ENCODE measurements at regions not wholly inside any gene's neighbourhood (a gene's known extent, or its start where the extent isn't known, plus 50 kb on each side); places are given as distances from the start of the nearest gene placed in this dataset.

DNA sequence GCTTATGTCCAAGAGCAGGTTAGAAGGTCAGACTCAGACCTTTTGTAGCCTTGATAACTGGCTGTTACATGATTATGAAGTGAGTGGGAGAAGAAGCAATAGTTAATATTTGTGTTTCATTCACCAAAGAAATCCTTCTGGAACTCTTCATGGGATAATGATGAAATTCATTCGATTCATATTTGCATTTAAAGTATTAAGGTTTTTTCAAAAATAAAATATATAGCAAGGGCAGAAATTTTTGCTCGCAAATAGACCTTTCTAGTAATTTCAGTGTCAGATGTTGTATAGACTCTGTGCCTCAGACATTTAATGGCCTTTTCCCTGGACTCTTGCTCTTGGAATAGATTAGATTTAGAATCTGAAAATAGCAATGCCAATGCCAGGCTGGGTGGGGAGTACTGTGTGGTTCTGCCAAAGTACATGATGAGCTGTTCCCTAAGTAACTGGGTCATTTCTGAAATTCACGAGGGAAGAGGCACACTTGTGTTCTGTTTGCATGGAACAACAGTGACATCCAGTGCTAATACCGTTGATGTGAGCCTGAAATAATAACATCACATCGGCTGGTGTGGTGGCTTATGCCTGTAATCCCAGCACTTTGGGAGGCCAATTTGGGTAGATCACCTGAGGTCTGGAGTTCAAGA is 119.2 kb downstream of the MBL2 start:
- 29% methylated on average over 2 of the region's 5 CpGs; no CpG with 5 or more reads in 1 of the 2 experiments for WGBS, 2 experiments (ENCODE audit: extremely low coverage in 2 of 2, insufficient read length in 1 of 2)
- Histone ChIP-seq H3K56ac (ENCODE audit: extremely low read depth, insufficient read depth, low read length) (no peak overlapping the region), H3K18ac (ENCODE audit: low read depth, low read length) (no peak overlapping the region), H2BK15ac (ENCODE audit: low read depth, low read length) (no peak overlapping the region), H3K9me1 (ENCODE audit: insufficient read depth, low read length) (no peaks in the 10 kb centered on the region), H4K8ac (ENCODE audit: low read depth in 2 of 2, low read length in 2 of 2) (no peak overlapping the region), H2AK9ac (replicated peaks; ENCODE audit: low read depth, low read length, poor library complexity) (no peak overlapping the region), H2BK20ac (ENCODE audit: low read depth, low read length) (no peak overlapping the region), H3K4me2 (ENCODE audit: low read depth, low read length) (no peak overlapping the region), H3K9me3 (ENCODE audit: control insufficient read depth, insufficient read depth, low read length) (no peaks in the 10 kb centered on the region), H3K4me1 (ENCODE audit: control insufficient read depth, insufficient read depth, low read length) (no peaks in the 10 kb centered on the region), H4K20me1 (ENCODE audit: insufficient read depth, low read length) (no peaks in the 10 kb centered on the region), H3K9ac (ENCODE audit: low read depth, low read length) (no peak overlapping the region), H2AFZ (replicated peaks; ENCODE audit: low read length, poor library complexity) (no peak overlapping the region), H3K23ac (ENCODE audit: low read depth, low read length) (no peak overlapping the region), H2BK5ac (ENCODE audit: low read depth, low read length, poor library complexity, severe bottlenecking) (no peak overlapping the region), H3K14ac (replicated peaks; ENCODE audit: low read depth, low read length) (no peak overlapping the region), H2AK5ac (ENCODE audit: low read depth, low read length) (no peak overlapping the region), H3K27me3 (ENCODE audit: control insufficient read depth, insufficient read depth, low read length) (no peaks in the 10 kb centered on the region; the same call in 1 of the 2 replicates), H4K91ac (ENCODE audit: insufficient read depth, low read depth, low read length) (no peak overlapping the region), H3K79me1 (ENCODE audit: low read depth in 1 of 2, low read length in 2 of 2) (no peaks in the 10 kb centered on the region), H3K27ac (ENCODE audit: insufficient read depth, low read length) (no peak overlapping the region), H3K36me3 (ENCODE audit: control insufficient read depth, insufficient read depth, low read length) (no peaks in the 10 kb centered on the region), H2BK120ac (ENCODE audit: low read depth, low read length) (no peak overlapping the region), H3K4me3 (ENCODE audit: insufficient read depth, low read depth, low read length) (no peak overlapping the region), H4K5ac (ENCODE audit: low read depth, low read length) (no peak overlapping the region), H3K4ac (ENCODE audit: low read depth, low read length) (no peak overlapping the region)
- DNase-seq (no peak), ATAC-seq (ENCODE audit: low read depth) (no peak)
- in situ Hi-C loops (cut with MboI; ENCODE audit: low sequenced_read_pairs), result no loop called here
- CTCF ChIA-PET, result interaction anchor here (1.7 kb wide), 1 partner anchor 345 kb away, joined by 4 read pairs; no protein-coding TSS in a partner anchor
- TF ChIP-seq NFE2L2 (IDR thresholded peaks at IDR 0.05; ENCODE audit: low read depth, low read length), result no peak
- no peak for TF ChIP-seq MAZ (IDR thresholded peaks at IDR 0.05; ENCODE audit: borderline replicate concordance, low read depth, low read length)
- TF ChIP-seq RFX5 (IDR thresholded peaks at IDR 0.05; ENCODE audit: low read depth, low read length), result no peak
- TF ChIP-seq, protein P1, sequence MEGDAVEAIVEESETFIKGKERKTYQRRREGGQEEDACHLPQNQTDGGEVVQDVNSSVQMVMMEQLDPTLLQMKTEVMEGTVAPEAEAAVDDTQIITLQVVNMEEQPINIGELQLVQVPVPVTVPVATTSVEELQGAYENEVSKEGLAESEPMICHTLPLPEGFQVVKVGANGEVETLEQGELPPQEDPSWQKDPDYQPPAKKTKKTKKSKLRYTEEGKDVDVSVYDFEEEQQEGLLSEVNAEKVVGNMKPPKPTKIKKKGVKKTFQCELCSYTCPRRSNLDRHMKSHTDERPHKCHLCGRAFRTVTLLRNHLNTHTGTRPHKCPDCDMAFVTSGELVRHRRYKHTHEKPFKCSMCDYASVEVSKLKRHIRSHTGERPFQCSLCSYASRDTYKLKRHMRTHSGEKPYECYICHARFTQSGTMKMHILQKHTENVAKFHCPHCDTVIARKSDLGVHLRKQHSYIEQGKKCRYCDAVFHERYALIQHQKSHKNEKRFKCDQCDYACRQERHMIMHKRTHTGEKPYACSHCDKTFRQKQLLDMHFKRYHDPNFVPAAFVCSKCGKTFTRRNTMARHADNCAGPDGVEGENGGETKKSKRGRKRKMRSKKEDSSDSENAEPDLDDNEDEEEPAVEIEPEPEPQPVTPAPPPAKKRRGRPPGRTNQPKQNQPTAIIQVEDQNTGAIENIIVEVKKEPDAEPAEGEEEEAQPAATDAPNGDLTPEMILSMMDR (conservative IDR thresholded peaks at IDR 0.05; ENCODE audit: low read depth, low read length), result no peak
- no peak for TF ChIP-seq BHLHE40 (IDR thresholded peaks at IDR 0.05; ENCODE audit: low read depth, low read length)
- intact Hi-C loops (cut with micrococcal nuclease), result no loop called here
- POLR2A ChIA-PET (ENCODE audit: unreplicated experiment), result interaction anchor here (0.6 kb wide), 1 partner anchor 158 kb away, joined by 5 read pairs; no protein-coding TSS in a partner anchor
- no TSS peak for BruUV-seq (replicated peaks)
- dilution Hi-C loops (cut with HindIII; ENCODE audit: low sequenced_read_pairs, unreplicated experiment), result no loop called here

Measured in IMR-90 (cell line).